GM23338 (cell line): ENCODE measurements at regions not wholly inside any gene's neighbourhood (a gene's known extent, or its start where the extent isn't known, plus 50 kb on each side); places are given as distances from the start of the nearest gene placed in this dataset.

Experiments used
- ATAC-seq: fragments of 200-7000 bp; cut with Tn5 transposase; 3 replicates; pipeline ENCODE4 v1.9.1; 2020
- DNase-seq: peaks from one replicate; pipeline ENCODE4 v3.0.0-alpha.2; 2015; ENCODE audit warnings: low spot score
- H2AFZ ChIP-seq: fragments of 200-600 bp; sonication (generic); 2 replicates; pipeline ENCODE4 v1.8.0; 2016; ENCODE audit warnings: antibody characterized with exemption, mild to moderate bottlenecking, moderate library complexity
- H3F3A ChIP-seq: fragments of 200-600 bp; sonication (generic); replicated peaks from 2 replicates; pipeline ENCODE4 v1.8.0; 2017; ENCODE audit warnings: antibody characterized with exemption, mixed run types, low read depth
- H3K27ac ChIP-seq: fragments of 200-600 bp; sonication (generic); 2 replicates; pipeline ENCODE4 v1.6.1; 2016; ENCODE audit warnings: low read depth
- H3K27me3 ChIP-seq: fragments of 200-600 bp; sonication (generic); 2 replicates; pipeline ENCODE4 v1.8.0; 2016; ENCODE audit warnings: mild to moderate bottlenecking, mixed run types, moderate library complexity; ENCODE audit not compliant: insufficient read depth
- H3K36me3 ChIP-seq: fragments of 200-600 bp; sonication (generic); 2 replicates; pipeline ENCODE4 v1.8.0; 2016; ENCODE audit warnings: mild to moderate bottlenecking; ENCODE audit not compliant: insufficient read depth
- H3K4me1 ChIP-seq: fragments of 200-600 bp; sonication (generic); 2 replicates; pipeline ENCODE4 v1.8.0; 2016; ENCODE audit warnings: mild to moderate bottlenecking, moderate library complexity; ENCODE audit not compliant: insufficient read depth
- H3K4me2 ChIP-seq: fragments of 200-600 bp; sonication (generic); 2 replicates; pipeline ENCODE4 v1.7.1; 2017; ENCODE audit warnings: mixed run types
- H3K4me3 ChIP-seq: fragments of 200-600 bp; sonication (generic); 2 replicates; pipeline ENCODE4 v1.6.1; 2016; ENCODE audit warnings: mixed run types
- H3K79me2 ChIP-seq: fragments of 200-600 bp; sonication (generic); replicated peaks from 2 replicates; pipeline ENCODE4 v1.8.0; 2017; ENCODE audit warnings: mild to moderate bottlenecking; ENCODE audit not compliant: insufficient read depth
- H3K9me2 ChIP-seq: fragments of 200-600 bp; sonication (generic); 2 replicates; pipeline ENCODE4 v1.8.0; 2017; ENCODE audit not compliant: insufficient read depth
- H4K20me1 ChIP-seq: fragments of 200-600 bp; sonication (generic); replicated peaks from 2 replicates; pipeline ENCODE4 v1.8.0; 2017; ENCODE audit warnings: mild to moderate bottlenecking; ENCODE audit not compliant: insufficient read depth
- H3K27ac Mint-ChIP-seq: 2 replicates; pipeline ENCODE4 v1.8.0; 2020; ENCODE audit warnings: inconsistent platforms, mild to moderate bottlenecking, moderate library complexity, mixed read lengths
- H3K27me3 Mint-ChIP-seq: 3 replicates; pipeline ENCODE4 v1.8.0; 2022; ENCODE audit warnings: low read depth, mild to moderate bottlenecking, moderate library complexity, mixed read lengths, inconsistent platforms; ENCODE audit not compliant: insufficient read depth, poor library complexity
- H3K36me3 Mint-ChIP-seq: 3 replicates; pipeline ENCODE4 v1.8.0; 2021; ENCODE audit warnings: low read depth, mild to moderate bottlenecking, inconsistent platforms, moderate library complexity, mixed read lengths
- H3K4me1 Mint-ChIP-seq: 3 replicates; pipeline ENCODE4 v1.8.0; 2020; ENCODE audit warnings: mild to moderate bottlenecking, inconsistent platforms, mixed read lengths
- H3K4me3 Mint-ChIP-seq: 3 replicates; pipeline ENCODE4 v1.8.0; 2021; ENCODE audit warnings: moderate library complexity, mild to moderate bottlenecking, inconsistent platforms, mixed read lengths
- H3K9me3 Mint-ChIP-seq: 3 replicates; pipeline ENCODE4 v1.8.0; 2020; ENCODE audit warnings: moderate library complexity, mild to moderate bottlenecking, inconsistent platforms, mixed read lengths
- CTCF ChIP-seq, 2 experiments: fragments of 200-600 bp in 1 of 2; sonication (generic) in 1 of 2; conservative IDR thresholded peaks; 2 replicates each; pipeline versions ENCODE4 v1.5.1 to v1.6.1; 2016 to 2017; ENCODE audit warnings: antibody characterized with exemption in 2 of 2, low read depth in 2 of 2, mild to moderate bottlenecking in 2 of 2, moderate library complexity in 1 of 2
- EZH2 ChIP-seq: fragments of 200-600 bp; sonication (generic); IDR thresholded peaks from one replicate; pipeline ENCODE4 v1.8.0; 2017; ENCODE audit warnings: antibody characterized with exemption, mild to moderate bottlenecking, low read depth; ENCODE audit not compliant: unreplicated experiment
- TF ChIP-seq, protein P1 (sequence below): fragments of 250-450 bp; sonication (Bioruptor Pico); IDR thresholded peaks from 2 replicates; pipeline ENCODE4 v1.5.0; 2020; ENCODE audit warnings: mild to moderate bottlenecking, moderate library complexity

GRCh38 chr18:28359176-28359575, 182.2 kb upstream of the CDH2 start (continued):
- TF ChIP-seq, protein P1, sequence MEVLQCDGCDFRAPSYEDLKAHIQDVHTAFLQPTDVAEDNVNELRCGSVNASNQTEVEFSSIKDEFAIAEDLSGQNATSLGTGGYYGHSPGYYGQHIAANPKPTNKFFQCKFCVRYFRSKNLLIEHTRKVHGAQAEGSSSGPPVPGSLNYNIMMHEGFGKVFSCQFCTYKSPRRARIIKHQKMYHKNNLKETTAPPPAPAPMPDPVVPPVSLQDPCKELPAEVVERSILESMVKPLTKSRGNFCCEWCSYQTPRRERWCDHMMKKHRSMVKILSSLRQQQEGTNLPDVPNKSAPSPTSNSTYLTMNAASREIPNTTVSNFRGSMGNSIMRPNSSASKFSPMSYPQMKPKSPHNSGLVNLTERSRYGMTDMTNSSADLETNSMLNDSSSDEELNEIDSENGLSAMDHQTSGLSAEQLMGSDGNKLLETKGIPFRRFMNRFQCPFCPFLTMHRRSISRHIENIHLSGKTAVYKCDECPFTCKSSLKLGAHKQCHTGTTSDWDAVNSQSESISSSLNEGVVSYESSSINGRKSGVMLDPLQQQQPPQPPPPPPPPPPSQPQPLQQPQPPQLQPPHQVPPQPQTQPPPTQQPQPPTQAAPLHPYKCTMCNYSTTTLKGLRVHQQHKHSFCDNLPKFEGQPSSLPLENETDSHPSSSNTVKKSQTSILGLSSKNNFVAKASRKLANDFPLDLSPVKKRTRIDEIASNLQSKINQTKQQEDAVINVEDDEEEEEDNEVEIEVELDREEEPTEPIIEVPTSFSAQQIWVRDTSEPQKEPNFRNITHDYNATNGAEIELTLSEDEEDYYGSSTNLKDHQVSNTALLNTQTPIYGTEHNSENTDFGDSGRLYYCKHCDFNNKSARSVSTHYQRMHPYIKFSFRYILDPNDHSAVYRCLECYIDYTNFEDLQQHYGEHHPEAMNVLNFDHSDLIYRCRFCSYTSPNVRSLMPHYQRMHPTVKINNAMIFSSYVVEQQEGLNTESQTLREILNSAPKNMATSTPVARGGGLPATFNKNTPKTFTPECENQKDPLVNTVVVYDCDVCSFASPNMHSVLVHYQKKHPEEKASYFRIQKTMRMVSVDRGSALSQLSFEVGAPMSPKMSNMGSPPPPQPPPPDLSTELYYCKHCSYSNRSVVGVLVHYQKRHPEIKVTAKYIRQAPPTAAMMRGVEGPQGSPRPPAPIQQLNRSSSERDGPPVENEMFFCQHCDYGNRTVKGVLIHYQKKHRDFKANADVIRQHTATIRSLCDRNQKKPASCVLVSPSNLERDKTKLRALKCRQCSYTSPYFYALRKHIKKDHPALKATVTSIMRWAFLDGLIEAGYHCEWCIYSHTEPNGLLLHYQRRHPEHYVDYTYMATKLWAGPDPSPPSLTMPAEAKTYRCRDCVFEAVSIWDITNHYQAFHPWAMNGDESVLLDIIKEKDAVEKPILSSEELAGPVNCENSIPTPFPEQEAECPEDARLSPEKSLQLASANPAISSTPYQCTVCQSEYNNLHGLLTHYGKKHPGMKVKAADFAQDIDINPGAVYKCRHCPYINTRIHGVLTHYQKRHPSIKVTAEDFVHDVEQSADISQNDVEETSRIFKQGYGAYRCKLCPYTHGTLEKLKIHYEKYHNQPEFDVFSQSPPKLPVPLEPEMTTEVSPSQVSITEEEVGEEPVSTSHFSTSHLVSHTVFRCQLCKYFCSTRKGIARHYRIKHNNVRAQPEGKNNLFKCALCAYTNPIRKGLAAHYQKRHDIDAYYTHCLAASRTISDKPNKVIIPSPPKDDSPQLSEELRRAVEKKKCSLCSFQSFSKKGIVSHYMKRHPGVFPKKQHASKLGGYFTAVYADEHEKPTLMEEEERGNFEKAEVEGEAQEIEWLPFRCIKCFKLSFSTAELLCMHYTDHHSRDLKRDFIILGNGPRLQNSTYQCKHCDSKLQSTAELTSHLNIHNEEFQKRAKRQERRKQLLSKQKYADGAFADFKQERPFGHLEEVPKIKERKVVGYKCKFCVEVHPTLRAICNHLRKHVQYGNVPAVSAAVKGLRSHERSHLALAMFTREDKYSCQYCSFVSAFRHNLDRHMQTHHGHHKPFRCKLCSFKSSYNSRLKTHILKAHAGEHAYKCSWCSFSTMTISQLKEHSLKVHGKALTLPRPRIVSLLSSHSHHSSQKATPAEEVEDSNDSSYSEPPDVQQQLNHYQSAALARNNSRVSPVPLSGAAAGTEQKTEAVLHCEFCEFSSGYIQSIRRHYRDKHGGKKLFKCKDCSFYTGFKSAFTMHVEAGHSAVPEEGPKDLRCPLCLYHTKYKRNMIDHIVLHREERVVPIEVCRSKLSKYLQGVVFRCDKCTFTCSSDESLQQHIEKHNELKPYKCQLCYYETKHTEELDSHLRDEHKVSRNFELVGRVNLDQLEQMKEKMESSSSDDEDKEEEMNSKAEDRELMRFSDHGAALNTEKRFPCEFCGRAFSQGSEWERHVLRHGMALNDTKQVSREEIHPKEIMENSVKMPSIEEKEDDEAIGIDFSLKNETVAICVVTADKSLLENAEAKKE (CRISPR knock-in tag): no peak

GRCh38 chr18:28357766-28358401, 181.0 kb upstream of the CDH2 start:
- 0 out of 3 replicates have a peak, but pooled peaks cover 8% of the 10 kb centered on the region for H3K9me3 Mint-ChIP-seq
- TF ChIP-seq CTCF (conservative IDR thresholded peaks at IDR 0.05; ENCODE audit: low read depth in 2 of 2): peak; percentile 62 to 68
- TF ChIP-seq EZH2: no peak

More at GRCh38 chr18:28357766-28358401, 181.0 kb upstream of the CDH2 start:
- Histone ChIP-seq H3K79me2 (no peaks in the 10 kb centered on the region), H3F3A (no peaks in the 10 kb centered on the region), H3K4me2 (no peak overlapping the region), H3K9me2 (no peaks in the 10 kb centered on the region), H4K20me1 (no peaks in the 10 kb centered on the region), H3K4me1 (no peaks in the 10 kb centered on the region), H2AFZ (peak overlapping the region; percentile 14; the same call in 1 of the 2 replicates), H3K4me3 (no peak overlapping the region), H3K27me3 (no peaks in the 10 kb centered on the region), H3K27ac (no peak overlapping the region), H3K36me3 (no peaks in the 10 kb centered on the region)
- H3K36me3 Mint-ChIP-seq: no peaks in the 10 kb centered on the region
- no peak overlapping the region for H3K4me3 Mint-ChIP-seq
- peak; percentile 79 for DNase-seq
- no peaks in the 10 kb centered on the region for H3K27me3 Mint-ChIP-seq
- no peak overlapping the region for H3K27ac Mint-ChIP-seq
- no peaks in the 10 kb centered on the region; the same call in 2 of the 3 replicates for H3K4me1 Mint-ChIP-seq
- ATAC-seq: peak; percentile 99
